ENCODE measurements at regions not wholly inside any gene's neighbourhood (a gene's known extent, or its start where the extent isn't known, plus 50 kb on each side); places are given as distances from the start of the nearest gene placed in this dataset.

DNA sequence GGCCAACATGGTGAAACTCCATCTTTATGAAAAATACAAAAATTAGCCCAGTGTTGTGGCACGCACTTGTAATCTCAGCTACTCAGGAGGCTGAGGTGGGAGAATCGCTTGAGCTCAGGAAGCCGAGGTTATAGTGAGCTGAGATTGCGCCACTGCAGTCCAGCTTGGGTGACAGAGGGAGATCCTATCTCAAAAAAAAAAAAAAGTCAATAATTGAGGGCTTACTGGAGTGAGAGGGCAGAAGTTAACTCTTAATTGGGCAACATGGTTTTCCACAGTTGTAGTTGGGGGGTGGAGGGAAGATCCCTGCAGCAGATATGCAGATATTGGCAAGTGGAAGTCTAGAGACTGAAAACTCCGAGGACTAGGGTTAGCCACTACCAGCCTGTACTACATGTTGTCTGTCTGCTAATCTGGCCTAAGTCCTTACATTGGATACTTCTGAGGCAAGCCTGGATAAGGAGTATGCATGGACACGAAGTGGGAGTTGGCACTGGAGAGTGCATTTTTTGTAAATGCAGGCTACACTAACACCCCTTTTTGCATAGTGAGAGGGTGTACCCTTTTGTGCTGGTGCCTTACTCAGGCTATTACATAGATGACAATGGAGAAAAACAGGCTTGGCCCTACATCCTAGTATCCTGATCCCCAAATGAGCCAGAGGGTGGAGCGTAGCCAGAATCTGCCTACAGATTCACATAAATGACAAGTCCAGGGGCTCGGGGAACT is 89.0 kb upstream of the NIPBL start:
- peaks cover 11% of the 10 kb centered on the region for H3K27me3 Mint-ChIP-seq (ENCODE audit: low read depth)
- no peak overlapping the region for H3K27ac Mint-ChIP-seq
- no peak for DNase-seq (ENCODE audit: low spot score in 2 of 2, unreplicated experiment in 2 of 2)
- H3K4me3 Mint-ChIP-seq = no peak overlapping the region
- no peaks in the 10 kb centered on the region for H3K4me1 Mint-ChIP-seq
- H3K9me3 Mint-ChIP-seq = no peaks in the 10 kb centered on the region
- H3K36me3 Mint-ChIP-seq = no peaks in the 10 kb centered on the region
- TF ChIP-seq, protein P1, sequence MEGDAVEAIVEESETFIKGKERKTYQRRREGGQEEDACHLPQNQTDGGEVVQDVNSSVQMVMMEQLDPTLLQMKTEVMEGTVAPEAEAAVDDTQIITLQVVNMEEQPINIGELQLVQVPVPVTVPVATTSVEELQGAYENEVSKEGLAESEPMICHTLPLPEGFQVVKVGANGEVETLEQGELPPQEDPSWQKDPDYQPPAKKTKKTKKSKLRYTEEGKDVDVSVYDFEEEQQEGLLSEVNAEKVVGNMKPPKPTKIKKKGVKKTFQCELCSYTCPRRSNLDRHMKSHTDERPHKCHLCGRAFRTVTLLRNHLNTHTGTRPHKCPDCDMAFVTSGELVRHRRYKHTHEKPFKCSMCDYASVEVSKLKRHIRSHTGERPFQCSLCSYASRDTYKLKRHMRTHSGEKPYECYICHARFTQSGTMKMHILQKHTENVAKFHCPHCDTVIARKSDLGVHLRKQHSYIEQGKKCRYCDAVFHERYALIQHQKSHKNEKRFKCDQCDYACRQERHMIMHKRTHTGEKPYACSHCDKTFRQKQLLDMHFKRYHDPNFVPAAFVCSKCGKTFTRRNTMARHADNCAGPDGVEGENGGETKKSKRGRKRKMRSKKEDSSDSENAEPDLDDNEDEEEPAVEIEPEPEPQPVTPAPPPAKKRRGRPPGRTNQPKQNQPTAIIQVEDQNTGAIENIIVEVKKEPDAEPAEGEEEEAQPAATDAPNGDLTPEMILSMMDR (IDR thresholded peaks at IDR 0.05; ENCODE audit: unreplicated experiment) = no peak

DNA sequence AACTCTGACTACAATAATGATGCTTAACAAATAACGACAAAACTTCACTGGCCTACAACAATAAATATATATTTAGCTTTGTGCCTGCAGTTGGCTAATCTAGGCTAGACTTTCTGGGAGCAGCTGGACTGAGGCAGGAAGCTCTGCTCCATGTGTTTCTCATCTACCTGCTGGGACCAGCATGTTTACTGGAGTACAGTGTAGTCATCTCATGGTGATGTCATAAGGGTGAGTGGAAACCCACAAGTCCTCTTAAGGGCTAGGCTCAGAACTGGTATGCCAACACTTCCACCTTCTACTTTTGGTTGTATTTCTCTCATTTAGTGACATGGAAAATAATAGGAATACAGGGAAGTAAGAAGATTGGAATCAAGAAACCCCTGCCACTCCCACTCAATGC is 85.7 kb upstream of the NIPBL start:
- Mint-ChIP-seq H3K4me3 (no peak overlapping the region), H3K27ac (no peak overlapping the region), H3K27me3 (ENCODE audit: low read depth) (peaks cover 12% of the 10 kb centered on the region), H3K4me1 (no peaks in the 10 kb centered on the region), H3K36me3 (no peaks in the 10 kb centered on the region), H3K9me3 (no peaks in the 10 kb centered on the region)
- TF ChIP-seq, protein P1 (IDR thresholded peaks at IDR 0.05; ENCODE audit: unreplicated experiment) = no peak
- DNase-seq (ENCODE audit: low spot score in 2 of 2, unreplicated experiment in 2 of 2) = no peak

DNA sequence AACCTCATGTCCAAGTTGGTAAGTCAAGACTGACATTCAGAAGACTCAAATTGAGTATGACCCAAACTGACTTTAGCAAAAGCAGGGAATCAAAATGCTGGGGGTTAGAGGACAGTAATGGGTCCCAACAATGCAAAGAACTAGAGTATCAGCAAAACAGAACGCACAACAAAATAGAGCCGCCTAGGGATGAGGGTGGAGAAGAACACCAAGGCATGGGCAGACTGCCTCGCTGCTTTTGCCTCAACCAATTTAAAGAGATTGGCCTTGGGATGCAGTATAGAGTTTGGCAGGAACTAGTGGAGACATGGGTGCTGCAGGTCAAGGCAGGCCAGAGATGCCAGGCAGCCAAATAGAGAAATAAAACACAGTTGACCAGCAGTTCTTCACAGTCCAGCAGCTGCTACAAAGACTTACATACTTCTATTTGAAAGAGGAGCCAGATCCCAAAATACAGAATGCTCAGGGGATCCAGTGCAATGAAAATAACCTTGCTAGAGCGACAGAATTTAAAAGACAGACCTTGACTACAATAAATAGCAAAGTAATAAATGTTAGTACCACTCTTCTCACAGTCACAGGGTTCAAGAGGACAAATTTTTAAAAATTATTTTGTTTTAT is 83.9 kb upstream of the NIPBL start:
- no peaks in the 10 kb centered on the region for H3K9me3 Mint-ChIP-seq
- no peaks in the 10 kb centered on the region for H3K4me1 Mint-ChIP-seq
- no peak overlapping the region for H3K4me3 Mint-ChIP-seq
- TF ChIP-seq, protein P1 (IDR thresholded peaks at IDR 0.05; ENCODE audit: unreplicated experiment) = no peak
- no peak overlapping the region for H3K27ac Mint-ChIP-seq
- DNase-seq (ENCODE audit: low spot score in 2 of 2, unreplicated experiment in 2 of 2) = no peak
- peaks cover 10% of the 10 kb centered on the region for H3K27me3 Mint-ChIP-seq (ENCODE audit: low read depth)
- no peaks in the 10 kb centered on the region for H3K36me3 Mint-ChIP-seq

DNA sequence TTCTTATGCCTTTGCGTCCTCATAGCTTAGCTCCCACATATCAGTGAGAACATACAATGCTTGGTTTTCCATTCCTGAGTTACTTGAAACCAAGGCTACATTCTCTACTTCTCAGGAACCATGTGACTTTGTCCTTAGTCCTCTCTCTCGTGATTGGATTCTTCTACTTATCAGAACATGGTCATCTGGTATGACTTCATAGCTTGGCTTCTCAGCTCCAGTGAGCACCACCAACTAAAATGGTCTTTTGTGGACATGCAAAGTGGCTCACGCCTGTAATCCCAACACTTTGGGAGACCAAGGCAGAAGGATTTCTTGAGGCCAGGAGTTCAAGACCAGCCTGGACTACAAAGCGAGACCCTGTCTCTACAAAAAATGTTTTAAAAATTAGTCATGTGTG is 81.2 kb upstream of the NIPBL start:
- Mint-ChIP-seq H3K4me3 (no peak overlapping the region), H3K36me3 (no peaks in the 10 kb centered on the region), H3K9me3 (no peaks in the 10 kb centered on the region)

DNA sequence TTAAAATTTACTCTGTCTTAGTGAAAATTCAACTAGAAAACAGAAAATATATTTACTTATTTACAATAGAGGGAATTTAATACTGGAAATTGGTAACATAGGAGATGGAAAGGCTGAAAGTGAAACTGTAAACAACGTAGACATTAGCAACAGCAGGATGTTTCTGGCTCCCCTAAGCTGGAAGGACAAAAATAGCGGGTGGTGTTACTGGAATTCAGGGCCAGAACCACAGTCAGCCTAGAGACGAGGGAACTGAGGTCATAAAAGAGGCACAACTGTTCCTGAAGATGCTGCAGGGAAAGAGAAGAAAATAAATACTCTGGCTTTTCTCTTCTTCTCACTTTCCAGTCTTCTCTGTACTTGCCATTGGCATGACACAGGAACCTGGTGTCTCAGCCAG is 80.4 kb upstream of the NIPBL start:
- H3K27ac Mint-ChIP-seq = no peak overlapping the region
- no peaks in the 10 kb centered on the region for H3K4me1 Mint-ChIP-seq

More for the DNA sequence above, 81.2 kb upstream of the NIPBL start:
- Mint-ChIP-seq H3K27ac (no peak overlapping the region), H3K4me1 (no peaks in the 10 kb centered on the region), H3K27me3 (ENCODE audit: low read depth) (peaks cover 27% of the 10 kb centered on the region)
- no peak for DNase-seq (ENCODE audit: low spot score in 2 of 2, unreplicated experiment in 2 of 2)
- TF ChIP-seq, protein P1 (IDR thresholded peaks at IDR 0.05; ENCODE audit: unreplicated experiment) = no peak

More for the DNA sequence above, 80.4 kb upstream of the NIPBL start:
- Mint-ChIP-seq H3K4me3 (no peak overlapping the region), H3K27me3 (ENCODE audit: low read depth) (peaks cover 33% of the 10 kb centered on the region), H3K9me3 (no peaks in the 10 kb centered on the region), H3K36me3 (no peaks in the 10 kb centered on the region)
- TF ChIP-seq, protein P1 (IDR thresholded peaks at IDR 0.05; ENCODE audit: unreplicated experiment) = no peak
- DNase-seq (ENCODE audit: low spot score in 2 of 2, unreplicated experiment in 2 of 2) = no peak
